NT2/D1 (cell line): ENCODE measurements at regions not wholly inside any gene's neighbourhood (a gene's known extent, or its start where the extent isn't known, plus 50 kb on each side); places are given as distances from the start of the nearest gene placed in this dataset.

ENCODE experiments used
- SUZ12 ChIP-seq: IDR thresholded peaks from 2 replicates; pipeline ENCODE4 v1.6.1; 2011; ENCODE audit not compliant: insufficient read length, insufficient read depth; ENCODE audit errors: extremely low read depth
- ZNF274 ChIP-seq: IDR thresholded peaks from 2 replicates; pipeline ENCODE4 v1.6.1; 2011; ENCODE audit warnings: mild to moderate bottlenecking, low read depth, low read length

DNA sequence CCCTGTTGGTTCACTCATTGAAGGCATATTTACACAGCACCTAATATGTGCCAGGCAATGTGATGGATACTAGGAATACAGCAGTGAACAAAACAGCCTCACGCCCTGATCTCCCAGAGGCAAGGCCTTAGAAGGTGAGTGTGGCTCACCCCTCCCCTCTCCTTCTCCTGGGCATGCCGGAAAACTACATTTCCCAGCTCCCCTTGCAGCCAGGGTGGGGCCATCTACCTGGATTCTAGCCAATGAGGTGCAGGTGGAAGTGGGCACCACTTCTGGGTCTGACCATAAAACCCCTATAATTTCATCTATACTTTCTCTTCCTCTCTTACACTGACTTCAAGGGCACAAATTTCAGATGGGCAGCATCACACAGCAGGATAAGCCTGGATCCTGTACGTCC, 63.8 kb downstream of the FBXO2 start:
- TF ChIP-seq SUZ12 = no peak
- TF ChIP-seq ZNF274 = no peak
